ENCODE measurements at regions not wholly inside any gene's neighbourhood (a gene's known extent, or its start where the extent isn't known, plus 50 kb on each side); places are given as distances from the start of the nearest gene placed in this dataset.

- no peak for TF ChIP-seq ZNF274 (IDR thresholded peaks at IDR 0.05; ENCODE audit: insufficient read depth, insufficient read length)
- no peak for TF ChIP-seq FOS (IDR thresholded peaks at IDR 0.05; ENCODE audit: borderline replicate concordance, extremely low read depth, insufficient read length)
- no peak for TF ChIP-seq POLR2AphosphoS5 (IDR thresholded peaks at IDR 0.05; ENCODE audit: low read length)
- no peak for TF ChIP-seq CEBPB (IDR thresholded peaks at IDR 0.05; ENCODE audit: borderline replicate concordance in 1 of 2, low read depth in 2 of 2, low read length in 2 of 2)
- TF ChIP-seq CBX5 (IDR thresholded peaks at IDR 0.05; ENCODE audit: low read depth) = no peak
- TF ChIP-seq CREB1 (IDR thresholded peaks at IDR 0.05; ENCODE audit: low read depth) = no peak
- no peak for TF ChIP-seq POLR2AphosphoS2 (IDR thresholded peaks at IDR 0.05; ENCODE audit: low read depth, low read length)
Observed at GRCh38 chr10:80964179-80964578, 426.5 kb downstream of the SH2D4B start.
